NOMO-1 treated with DMSO at 0.1 percent for 48 hours (cell line): ENCODE measurements at regions not wholly inside any gene's neighbourhood (a gene's known extent, or its start where the extent isn't known, plus 50 kb on each side); places are given as distances from the start of the nearest gene placed in this dataset.
"Not testable (repeated sequence)": the region's sequence is repeated elsewhere in the genome, so short reads cannot be mapped to it uniquely, and the experiment has no call there.

ENCODE experiments used
- DNase-seq: peaks from one replicate; lab custom pipeline; 2025; ENCODE audit not compliant: unreplicated experiment; lab: John Stamatoyannopoulos, UW

GRCh38 chr5:1638658-1639400 lies 115.1 kb upstream of the LPCAT1 start:
- DNase-seq = no peak

- no peak for DNase-seq
Observed at GRCh38 chr5:1637639-1638481, 114.1 kb upstream of the LPCAT1 start.

- DNase-seq = no peak
Observed at GRCh38 chr5:1636981-1637638, 113.3 kb upstream of the LPCAT1 start.

GRCh38 chr5:1636208-1636770 lies 112.5 kb upstream of the LPCAT1 start:
- not testable (repeated sequence) for DNase-seq

- not testable (repeated sequence) for DNase-seq
Observed at GRCh38 chr5:1635477-1635876, 111.7 kb upstream of the LPCAT1 start.

- DNase-seq = no peak
Observed at GRCh38 chr5:1634337-1634661, 110.5 kb upstream of the LPCAT1 start.

GRCh38 chr5:1633605-1634336 lies 110.0 kb upstream of the LPCAT1 start:
- DNase-seq = peak; percentile 85

- DNase-seq = not testable (repeated sequence)
Observed at GRCh38 chr5:1631004-1631403, 107.2 kb upstream of the LPCAT1 start.

GRCh38 chr5:1626397-1626796 lies 102.6 kb upstream of the LPCAT1 start:
- DNase-seq = not testable (repeated sequence)

- not testable (repeated sequence) for DNase-seq
Observed at GRCh38 chr5:1619531-1619930, 95.8 kb upstream of the LPCAT1 start.

GRCh38 chr5:1618296-1618865 lies 94.6 kb upstream of the LPCAT1 start:
- not testable (repeated sequence) for DNase-seq

GRCh38 chr5:1617236-1617755 lies 93.5 kb upstream of the LPCAT1 start:
- not testable (repeated sequence) for DNase-seq

GRCh38 chr5:1613515-1613914 lies 89.8 kb upstream of the LPCAT1 start:
- DNase-seq = not testable (repeated sequence)

- DNase-seq = not testable (repeated sequence)
Observed at GRCh38 chr5:1610526-1610925, 86.8 kb upstream of the LPCAT1 start.

- DNase-seq = not testable (repeated sequence)
Observed at GRCh38 chr5:1609111-1609510, 85.4 kb upstream of the LPCAT1 start.

GRCh38 chr5:1608336-1608735 lies 84.6 kb upstream of the LPCAT1 start:
- peak; percentile 92 for DNase-seq

GRCh38 chr5:1606951-1607350 lies 83.2 kb upstream of the LPCAT1 start:
- DNase-seq = not testable (repeated sequence)

- DNase-seq = not testable (repeated sequence)
Observed at GRCh38 chr5:1603916-1604315, 80.2 kb upstream of the LPCAT1 start.

GRCh38 chr5:1601565-1601964 lies 77.8 kb upstream of the LPCAT1 start:
- DNase-seq = not testable (repeated sequence)
